GM21526 (cell line): ENCODE measurements at regions not wholly inside any gene's neighbourhood (a gene's known extent, or its start where the extent isn't known, plus 50 kb on each side); places are given as distances from the start of the nearest gene placed in this dataset.
"Not testable (repeated sequence)": the region's sequence is repeated elsewhere in the genome, so short reads cannot be mapped to it uniquely, and the experiment has no call there.

Experiments used
- ATAC-seq: cut with Tn5 transposase; IDR thresholded peaks from one replicate; pipeline ENCODE4 v1.9.1; 2021; ENCODE audit warnings: moderate library complexity; ENCODE audit not compliant: unreplicated experiment, low FRiP score

- ATAC-seq: no peak
Observed at GRCh38 chr10:6929148-6929830, 349.2 kb upstream of the PRKCQ start.

GRCh38 chr10:6928586-6928985 lies 348.5 kb upstream of the PRKCQ start:
- ATAC-seq: no peak

- ATAC-seq: no peak
Observed at GRCh38 chr10:6926971-6927370, 346.9 kb upstream of the PRKCQ start.

- ATAC-seq: no peak
Observed at GRCh38 chr10:6925146-6925545, 345.1 kb upstream of the PRKCQ start.

GRCh38 chr10:6924166-6924565 lies 344.1 kb upstream of the PRKCQ start:
- no peak for ATAC-seq

- ATAC-seq: not testable (repeated sequence)
Observed at GRCh38 chr10:6921026-6921425, 340.9 kb upstream of the PRKCQ start.

- peak; percentile 96 for ATAC-seq
Observed at GRCh38 chr10:6920072-6921019, 340.3 kb upstream of the PRKCQ start.

- no peak for ATAC-seq
Observed at GRCh38 chr10:6919077-6919476, 339.0 kb upstream of the PRKCQ start.

GRCh38 chr10:6918305-6918704 lies 338.2 kb upstream of the PRKCQ start:
- peak; percentile 35 for ATAC-seq

GRCh38 chr10:6917125-6917524 lies 337.0 kb upstream of the PRKCQ start:
- ATAC-seq: no peak

- ATAC-seq: no peak
Observed at GRCh38 chr10:6916601-6917000, 336.5 kb upstream of the PRKCQ start.

GRCh38 chr10:6915307-6915706 lies 335.2 kb upstream of the PRKCQ start:
- no peak for ATAC-seq

GRCh38 chr10:6912929-6913328 lies 332.9 kb upstream of the PRKCQ start:
- ATAC-seq: no peak

GRCh38 chr10:6912424-6912823 lies 332.3 kb upstream of the PRKCQ start:
- ATAC-seq: no peak

GRCh38 chr10:6912021-6912420 lies 331.9 kb upstream of the PRKCQ start:
- no peak for ATAC-seq

GRCh38 chr10:6909905-6910560 lies 330.0 kb upstream of the PRKCQ start:
- no peak for ATAC-seq

GRCh38 chr10:6907877-6908530 lies 327.9 kb upstream of the PRKCQ start:
- no peak for ATAC-seq

GRCh38 chr10:6894405-6894804 lies 314.3 kb upstream of the PRKCQ start:
- no peak for ATAC-seq

- ATAC-seq: no peak
Observed at GRCh38 chr10:6892864-6893263, 312.8 kb upstream of the PRKCQ start.

GRCh38 chr10:6891924-6892323 lies 311.8 kb upstream of the PRKCQ start:
- ATAC-seq: no peak

GRCh38 chr10:6889718-6890117 lies 309.6 kb upstream of the PRKCQ start:
- no peak for ATAC-seq
